GM18520 (cell line): ENCODE measurements at regions not wholly inside any gene's neighbourhood (a gene's known extent, or its start where the extent isn't known, plus 50 kb on each side); places are given as distances from the start of the nearest gene placed in this dataset.
"Not testable (repeated sequence)": the region's sequence is repeated elsewhere in the genome, so short reads cannot be mapped to it uniquely, and the experiment has no call there.

Experiments
- ATAC-seq: cut with Tn5 transposase; IDR thresholded peaks from one replicate; pipeline ENCODE4 v1.9.1; 2021; ENCODE audit not compliant: unreplicated experiment

- no peak for ATAC-seq
These were observed 126.0 kb upstream of the GOT2 start for GRCh38 chr16:58859958-58860669.

- ATAC-seq: not testable (repeated sequence)
These were observed 124.5 kb upstream of the GOT2 start for GRCh38 chr16:58858577-58858976.

- ATAC-seq: no peak
These were observed 121.3 kb upstream of the GOT2 start for GRCh38 chr16:58855291-58855863.

- peak; percentile 92 for ATAC-seq
These were observed 120.0 kb upstream of the GOT2 start for GRCh38 chr16:58853854-58854791.

GRCh38 chr16:58850678-58851020 is 116.5 kb upstream of the GOT2 start:
- ATAC-seq: no peak

GRCh38 chr16:58850019-58850677 is 116.0 kb upstream of the GOT2 start:
- no peak for ATAC-seq

- ATAC-seq: no peak
These were observed 114.5 kb upstream of the GOT2 start for GRCh38 chr16:58848662-58849002.

GRCh38 chr16:58847902-58848661 is 114.0 kb upstream of the GOT2 start:
- ATAC-seq: no peak

GRCh38 chr16:58846226-58846625 is 112.1 kb upstream of the GOT2 start:
- ATAC-seq: not testable (repeated sequence)

GRCh38 chr16:58843675-58844074 is 109.6 kb upstream of the GOT2 start:
- peak; percentile 43 for ATAC-seq

- ATAC-seq: peak; percentile 51
These were observed 108.6 kb upstream of the GOT2 start for GRCh38 chr16:58842746-58843145.

- ATAC-seq: peak; percentile 59
These were observed 108.0 kb upstream of the GOT2 start for GRCh38 chr16:58842156-58842555.

GRCh38 chr16:58837950-58838349 is 103.8 kb upstream of the GOT2 start:
- no peak for ATAC-seq

GRCh38 chr16:58836427-58836826 is 102.3 kb upstream of the GOT2 start:
- no peak for ATAC-seq

GRCh38 chr16:58832386-58832895 is 98.3 kb upstream of the GOT2 start:
- no peak for ATAC-seq

- no peak for ATAC-seq
These were observed 97.3 kb upstream of the GOT2 start for GRCh38 chr16:58831386-58831785.

- no peak for ATAC-seq
These were observed 94.9 kb upstream of the GOT2 start for GRCh38 chr16:58828901-58829545.

- no peak for ATAC-seq
These were observed 90.1 kb upstream of the GOT2 start for GRCh38 chr16:58824201-58824600.

GRCh38 chr16:58821886-58822285 is 87.8 kb upstream of the GOT2 start:
- no peak for ATAC-seq

- ATAC-seq: no peak
These were observed 86.3 kb upstream of the GOT2 start for GRCh38 chr16:58820411-58820810.
